ENCODE measurements at regions not wholly inside any gene's neighbourhood (a gene's known extent, or its start where the extent isn't known, plus 50 kb on each side); places are given as distances from the start of the nearest gene placed in this dataset.

- peak in 1 of 2 donors; percentile 21 for TF ChIP-seq CTCF (IDR thresholded peaks at IDR 0.05)
- DNase-seq (ENCODE audit: low spot score): no peak
- Histone ChIP-seq H3K27me3 (no peaks in the 10 kb centered on the region), H3K36me3 (no peaks in the 10 kb centered on the region), H3K4me3 (no peak overlapping the region), H3K27ac (no peak overlapping the region), H3K4me1 (no peaks in the 10 kb centered on the region), H3K9me3 (no peaks in the 10 kb centered on the region)
Measured at GRCh38 chr5:167565189-167565954, 726.1 kb upstream of the WWC1 start.

GRCh38 chr5:167570431-167570830, 721.0 kb upstream of the WWC1 start:
- H3K36me3 ChIP-seq: no peaks in the 10 kb centered on the region
- no peaks in the 10 kb centered on the region for H3K9me3 ChIP-seq
- peaks cover under 1 to 1% of the 10 kb centered on the region in 2 donors for H3K27me3 ChIP-seq
- no peak for TF ChIP-seq CTCF (IDR thresholded peaks at IDR 0.05)
- H3K4me1 ChIP-seq: peaks cover 0 to 8% of the 10 kb centered on the region in 2 donors
- no peak overlapping the region for H3K4me3 ChIP-seq
- H3K27ac ChIP-seq: no peak overlapping the region
- DNase-seq (ENCODE audit: low spot score): no peak

- H3K36me3 ChIP-seq: no peaks in the 10 kb centered on the region
- DNase-seq (ENCODE audit: low spot score): no peak
- no peak overlapping the region for H3K27ac ChIP-seq
- H3K4me3 ChIP-seq: no peak overlapping the region
- TF ChIP-seq CTCF (IDR thresholded peaks at IDR 0.05): no peak
- H3K9me3 ChIP-seq: no peaks in the 10 kb centered on the region
- peaks cover 0 to 8% of the 10 kb centered on the region in 2 donors for H3K4me1 ChIP-seq
- peaks cover 8 to 12% of the 10 kb centered on the region in 2 donors for H3K27me3 ChIP-seq
Measured at GRCh38 chr5:167571824-167572223, 719.6 kb upstream of the WWC1 start.

- H3K4me1 ChIP-seq: peaks cover 0 to 8% of the 10 kb centered on the region in 2 donors
- H3K36me3 ChIP-seq: no peaks in the 10 kb centered on the region
- DNase-seq (ENCODE audit: low spot score): no peak
- H3K27me3 ChIP-seq: peaks cover 8 to 12% of the 10 kb centered on the region in 2 donors
- H3K27ac ChIP-seq: no peak overlapping the region
- H3K4me3 ChIP-seq: peak overlapping the region; percentile 5 to 33
- TF ChIP-seq CTCF (IDR thresholded peaks at IDR 0.05): no peak
- no peaks in the 10 kb centered on the region for H3K9me3 ChIP-seq
Measured at GRCh38 chr5:167573370-167574127, 717.9 kb upstream of the WWC1 start.

- Histone ChIP-seq H3K36me3 (no peaks in the 10 kb centered on the region), H3K9me3 (no peaks in the 10 kb centered on the region), H3K27me3 (peaks cover 8 to 12% of the 10 kb centered on the region in 2 donors), H3K4me3 (no peak overlapping the region), H3K4me1 (peaks cover 0 to 8% of the 10 kb centered on the region in 2 donors), H3K27ac (no peak overlapping the region)
- TF ChIP-seq CTCF (IDR thresholded peaks at IDR 0.05): no peak
- DNase-seq (ENCODE audit: low spot score): no peak
Measured at GRCh38 chr5:167574464-167574863, 717.0 kb upstream of the WWC1 start.
